ENCODE measurements at regions not wholly inside any gene's neighbourhood (a gene's known extent, or its start where the extent isn't known, plus 50 kb on each side); places are given as distances from the start of the nearest gene placed in this dataset.

GRCh38 chr1:168842306-168842705 lies 113.3 kb upstream of the DPT start:
- no peaks in the 10 kb centered on the region for H3K36me3 ChIP-seq (ENCODE audit: insufficient read depth, low read length)
- no peak for TF ChIP-seq CTCF (IDR thresholded peaks at IDR 0.05; ENCODE audit: borderline replicate concordance, extremely low read depth, low read length, poor library complexity, severe bottlenecking)
- TF ChIP-seq EZH2 (IDR thresholded peaks at IDR 0.05; ENCODE audit: borderline replicate concordance, low read depth, low read length, severe bottlenecking): no peak
- ATAC-seq (ENCODE audit: insufficient read depth, low read depth): no peak
- no peaks in the 10 kb centered on the region for H4K20me1 ChIP-seq (ENCODE audit: insufficient read depth, low read length)
- H3K27ac ChIP-seq (ENCODE audit: low read length): no peak overlapping the region
- no peaks in the 10 kb centered on the region for H3K79me2 ChIP-seq (ENCODE audit: insufficient read depth, low read length)
- H3K9me3 ChIP-seq (ENCODE audit: insufficient read depth, low read length, severe bottlenecking): no peaks in the 10 kb centered on the region
- H2AFZ ChIP-seq (ENCODE audit: low read depth, low read length): no peak overlapping the region
- no peaks in the 10 kb centered on the region for H3K4me1 ChIP-seq (ENCODE audit: insufficient read depth, low read length)
- H3K27me3 ChIP-seq (ENCODE audit: insufficient read depth, low read length, poor library complexity): no peaks in the 10 kb centered on the region
- H3K4me3 ChIP-seq (ENCODE audit: low read depth in 1 of 2, low read length in 2 of 2): no peak overlapping the region
- no peak overlapping the region for H3K4me2 ChIP-seq (ENCODE audit: insufficient read depth, low read length)
- DNase-seq: no peak
- H3K9ac ChIP-seq (ENCODE audit: low read depth, low read length): no peak overlapping the region

- no peak for ATAC-seq (ENCODE audit: insufficient read depth, low read depth)
- H3K4me3 ChIP-seq (ENCODE audit: low read depth in 1 of 2, low read length in 2 of 2): no peak overlapping the region
- no peak for DNase-seq
- no peak overlapping the region for H3K4me2 ChIP-seq (ENCODE audit: insufficient read depth, low read length)
- H3K9ac ChIP-seq (ENCODE audit: low read depth, low read length): no peak overlapping the region
- no peaks in the 10 kb centered on the region for H3K36me3 ChIP-seq (ENCODE audit: insufficient read depth, low read length)
- no peaks in the 10 kb centered on the region for H4K20me1 ChIP-seq (ENCODE audit: insufficient read depth, low read length)
- no peak for TF ChIP-seq EZH2 (IDR thresholded peaks at IDR 0.05; ENCODE audit: borderline replicate concordance, low read depth, low read length, severe bottlenecking)
- TF ChIP-seq CTCF (IDR thresholded peaks at IDR 0.05; ENCODE audit: borderline replicate concordance, extremely low read depth, low read length, poor library complexity, severe bottlenecking): no peak
- H3K4me1 ChIP-seq (ENCODE audit: insufficient read depth, low read length): no peaks in the 10 kb centered on the region
- no peak overlapping the region for H3K27ac ChIP-seq (ENCODE audit: low read length)
- no peak overlapping the region for H2AFZ ChIP-seq (ENCODE audit: low read depth, low read length)
- H3K79me2 ChIP-seq (ENCODE audit: insufficient read depth, low read length): no peaks in the 10 kb centered on the region
- H3K27me3 ChIP-seq (ENCODE audit: insufficient read depth, low read length, poor library complexity): no peaks in the 10 kb centered on the region
- H3K9me3 ChIP-seq (ENCODE audit: insufficient read depth, low read length, severe bottlenecking): no peaks in the 10 kb centered on the region
These were observed 113.9 kb upstream of the DPT start for GRCh38 chr1:168842916-168843315.

GRCh38 chr1:168843401-168843800 lies 114.4 kb upstream of the DPT start:
- no peak for DNase-seq
- TF ChIP-seq EZH2 (IDR thresholded peaks at IDR 0.05; ENCODE audit: borderline replicate concordance, low read depth, low read length, severe bottlenecking): no peak
- no peak for TF ChIP-seq CTCF (IDR thresholded peaks at IDR 0.05; ENCODE audit: borderline replicate concordance, extremely low read depth, low read length, poor library complexity, severe bottlenecking)
- no peak overlapping the region for H2AFZ ChIP-seq (ENCODE audit: low read depth, low read length)

GRCh38 chr1:168843950-168844349 lies 114.9 kb upstream of the DPT start:
- Histone ChIP-seq H4K20me1 (ENCODE audit: insufficient read depth, low read length) (no peaks in the 10 kb centered on the region), H3K4me2 (ENCODE audit: insufficient read depth, low read length) (no peak overlapping the region), H3K9me3 (ENCODE audit: insufficient read depth, low read length, severe bottlenecking) (no peaks in the 10 kb centered on the region), H3K27me3 (ENCODE audit: insufficient read depth, low read length, poor library complexity) (peaks cover 3% of the 10 kb centered on the region), H3K36me3 (ENCODE audit: insufficient read depth, low read length) (no peaks in the 10 kb centered on the region), H3K4me3 (ENCODE audit: low read depth in 1 of 2, low read length in 2 of 2) (no peak overlapping the region), H3K4me1 (ENCODE audit: insufficient read depth, low read length) (no peaks in the 10 kb centered on the region), H3K27ac (ENCODE audit: low read length) (no peak overlapping the region), H3K79me2 (ENCODE audit: insufficient read depth, low read length) (no peaks in the 10 kb centered on the region), H2AFZ (ENCODE audit: low read depth, low read length) (no peak overlapping the region), H3K9ac (ENCODE audit: low read depth, low read length) (no peak overlapping the region)
- no peak for DNase-seq
- no peak for TF ChIP-seq EZH2 (IDR thresholded peaks at IDR 0.05; ENCODE audit: borderline replicate concordance, low read depth, low read length, severe bottlenecking)
- TF ChIP-seq CTCF (IDR thresholded peaks at IDR 0.05; ENCODE audit: borderline replicate concordance, extremely low read depth, low read length, poor library complexity, severe bottlenecking): no peak
- no peak for ATAC-seq (ENCODE audit: insufficient read depth, low read depth)

More at GRCh38 chr1:168843401-168843800, 114.4 kb upstream of the DPT start:
- no peak overlapping the region for H3K4me2 ChIP-seq (ENCODE audit: insufficient read depth, low read length)
- H4K20me1 ChIP-seq (ENCODE audit: insufficient read depth, low read length): no peaks in the 10 kb centered on the region
- H3K4me1 ChIP-seq (ENCODE audit: insufficient read depth, low read length): no peaks in the 10 kb centered on the region
- peaks cover 3% of the 10 kb centered on the region for H3K27me3 ChIP-seq (ENCODE audit: insufficient read depth, low read length, poor library complexity)
- no peak overlapping the region for H3K9ac ChIP-seq (ENCODE audit: low read depth, low read length)
- no peaks in the 10 kb centered on the region for H3K9me3 ChIP-seq (ENCODE audit: insufficient read depth, low read length, severe bottlenecking)
- H3K27ac ChIP-seq (ENCODE audit: low read length): no peak overlapping the region
- H3K36me3 ChIP-seq (ENCODE audit: insufficient read depth, low read length): no peaks in the 10 kb centered on the region
- no peak for ATAC-seq (ENCODE audit: insufficient read depth, low read depth)
- H3K79me2 ChIP-seq (ENCODE audit: insufficient read depth, low read length): no peaks in the 10 kb centered on the region
- no peak overlapping the region for H3K4me3 ChIP-seq (ENCODE audit: low read depth in 1 of 2, low read length in 2 of 2)
